Epidermal melanocyte (primary cell): ENCODE measurements at regions not wholly inside any gene's neighbourhood (a gene's known extent, or its start where the extent isn't known, plus 50 kb on each side); places are given as distances from the start of the nearest gene placed in this dataset.
"Not testable (repeated sequence)": the region's sequence is repeated elsewhere in the genome, so short reads cannot be mapped to it uniquely, and the experiment has no call there.

Experiments used
- DNase-seq: peaks from one replicate; pipeline ENCODE4 v3.0.0; 2011; ENCODE audit warnings: low spot score; ENCODE audit not compliant: insufficient read length

- DNase-seq, result no peak
Measured at GRCh38 chr12:38158428-38159091, 158.0 kb upstream of the ALG10B start.

GRCh38 chr12:38159092-38159551, 157.5 kb upstream of the ALG10B start:
- no peak for DNase-seq

GRCh38 chr12:38159591-38160317, 156.8 kb upstream of the ALG10B start:
- DNase-seq, result no peak

GRCh38 chr12:38160318-38161122, 156.1 kb upstream of the ALG10B start:
- DNase-seq, result no peak

GRCh38 chr12:38161123-38162000, 155.2 kb upstream of the ALG10B start:
- DNase-seq, result no peak

GRCh38 chr12:38162013-38162412, 154.6 kb upstream of the ALG10B start:
- DNase-seq, result no peak

- no peak for DNase-seq
Measured at GRCh38 chr12:38162708-38163441, 153.7 kb upstream of the ALG10B start.

GRCh38 chr12:38163442-38163801, 153.2 kb upstream of the ALG10B start:
- DNase-seq, result no peak

- DNase-seq, result no peak
Measured at GRCh38 chr12:38166225-38166624, 150.3 kb upstream of the ALG10B start.

GRCh38 chr12:38175538-38175937, 141.0 kb upstream of the ALG10B start:
- DNase-seq, result no peak

GRCh38 chr12:38183617-38184016, 133.0 kb upstream of the ALG10B start:
- DNase-seq, result not testable (repeated sequence)

GRCh38 chr12:38197286-38197685, 119.3 kb upstream of the ALG10B start:
- DNase-seq, result not testable (repeated sequence)

GRCh38 chr12:38201461-38202276, 114.9 kb upstream of the ALG10B start:
- DNase-seq, result no peak

GRCh38 chr12:38204831-38205230, 111.7 kb upstream of the ALG10B start:
- no peak for DNase-seq

- no peak for DNase-seq
Measured at GRCh38 chr12:38222011-38222410, 94.6 kb upstream of the ALG10B start.

- not testable (repeated sequence) for DNase-seq
Measured at GRCh38 chr12:38238328-38238727, 78.2 kb upstream of the ALG10B start.

GRCh38 chr12:38253778-38254177, 62.8 kb upstream of the ALG10B start:
- DNase-seq, result no peak

- DNase-seq, result no peak
Measured at GRCh38 chr12:38258411-38258810, 58.2 kb upstream of the ALG10B start.
